ELF-1 (cell line): ENCODE measurements at regions not wholly inside any gene's neighbourhood (a gene's known extent, or its start where the extent isn't known, plus 50 kb on each side); places are given as distances from the start of the nearest gene placed in this dataset.

Experiments used
- DNase-seq: peaks from one replicate; pipeline ENCODE4 v3.0.0-alpha.2; 2016; ENCODE audit warnings: low read depth, low spot score

DNA sequence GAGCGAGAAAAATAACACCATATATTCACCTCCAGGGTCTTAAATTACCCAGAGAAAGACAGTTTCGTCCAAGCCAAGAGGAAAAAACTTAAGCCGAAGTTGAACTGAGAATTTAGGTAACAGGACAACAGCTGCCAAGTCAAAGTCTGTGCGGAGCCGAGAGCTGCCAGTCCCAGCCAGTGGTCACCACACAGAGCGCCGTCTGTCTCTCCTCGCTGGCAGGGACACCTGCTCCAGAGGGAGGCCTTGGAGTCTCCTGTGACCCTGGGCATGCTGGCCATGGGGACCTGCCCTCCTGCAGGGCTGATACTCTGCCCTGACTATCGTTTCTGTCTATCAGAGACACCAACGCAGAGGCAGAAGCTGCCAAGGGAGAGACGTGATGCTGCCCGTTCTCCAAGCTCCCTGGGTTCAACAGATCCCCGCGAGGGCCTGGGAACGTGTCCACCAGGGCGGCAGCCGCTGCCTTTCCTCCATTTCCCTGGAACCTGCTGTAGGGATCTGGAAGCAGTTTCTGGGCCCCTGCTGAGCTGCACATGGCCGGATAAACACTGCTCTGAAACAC, 341.3 kb downstream of the SMOC2 start:
- DNase-seq, result no peak

DNA sequence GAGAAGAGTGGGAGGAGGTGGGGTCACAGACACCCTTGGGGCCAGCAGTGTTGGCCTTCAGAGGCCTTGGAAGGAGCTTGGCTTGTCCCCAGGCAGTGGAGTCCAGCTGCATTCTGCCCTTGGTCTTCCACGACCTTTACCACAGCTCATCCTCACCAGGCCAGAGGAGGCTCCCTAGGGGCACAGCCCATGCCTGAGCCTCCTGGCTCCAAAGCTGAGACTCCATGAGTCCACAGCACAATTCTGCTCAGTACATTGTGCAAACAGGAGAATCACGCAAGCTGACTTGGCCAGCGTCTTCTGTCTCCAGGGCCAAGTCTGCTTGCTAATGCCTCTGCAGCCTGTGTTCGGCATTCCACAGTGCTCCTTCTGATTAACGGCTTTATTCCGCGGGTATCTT, 337.2 kb downstream of the SMOC2 start:
- no peak for DNase-seq

DNA sequence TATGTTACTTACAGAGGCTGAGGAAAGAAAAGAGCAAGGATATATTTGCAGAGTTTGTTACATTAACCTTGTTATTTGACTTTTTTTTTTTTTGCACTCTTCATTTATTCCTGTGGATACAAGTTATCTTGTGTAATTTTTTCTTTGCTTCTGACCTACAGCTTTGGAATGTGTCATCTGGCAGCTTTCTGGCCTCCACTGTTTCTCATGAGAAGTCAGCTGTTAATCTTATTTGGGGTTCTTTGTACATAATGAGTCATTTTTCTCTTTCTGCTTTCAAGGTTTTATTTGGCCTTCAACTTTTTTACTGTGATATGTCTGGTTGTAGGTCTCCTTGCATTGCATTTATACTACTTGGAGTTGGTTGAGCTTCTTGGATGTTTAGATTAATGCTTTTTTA, 333.4 kb downstream of the SMOC2 start:
- no peak for DNase-seq

DNA sequence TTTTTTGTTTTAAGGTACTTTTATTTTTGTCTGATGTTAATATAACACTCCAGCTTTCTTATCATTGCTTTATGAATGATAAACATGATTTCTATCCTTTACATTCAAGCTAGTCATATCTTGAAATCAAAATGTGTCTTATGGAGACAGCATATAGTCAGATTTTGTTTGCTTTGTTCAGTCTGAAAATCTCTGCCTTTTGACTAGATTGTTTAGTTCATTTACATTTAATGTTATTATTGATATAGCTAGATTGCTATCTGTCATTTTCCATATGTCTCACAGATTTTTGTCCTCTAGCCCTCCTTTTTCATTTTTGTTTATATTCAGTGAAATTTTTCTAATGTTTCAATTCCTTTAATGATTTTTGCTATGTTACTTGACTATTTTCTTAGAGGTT, 332.8 kb downstream of the SMOC2 start:
- no peak for DNase-seq

DNA sequence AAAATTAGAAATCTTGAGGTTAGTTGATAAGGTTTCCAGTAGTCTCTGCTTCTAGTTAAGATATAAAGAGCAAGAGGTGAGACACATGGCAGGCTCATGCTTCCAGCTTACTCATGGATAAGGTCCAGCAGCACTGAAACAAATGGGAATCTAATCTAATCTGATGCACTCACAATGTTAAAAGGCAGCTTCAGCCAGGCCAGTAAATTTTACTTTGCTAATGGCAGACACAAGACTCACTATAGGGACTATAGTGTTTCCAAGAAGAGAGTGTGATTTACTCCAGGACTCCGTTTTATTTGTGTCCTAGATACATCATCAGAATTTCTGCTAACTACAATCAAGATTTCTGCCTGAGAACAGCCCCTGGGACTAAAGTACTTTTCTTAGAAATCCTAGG, 324.8 kb downstream of the SMOC2 start:
- no peak for DNase-seq

DNA sequence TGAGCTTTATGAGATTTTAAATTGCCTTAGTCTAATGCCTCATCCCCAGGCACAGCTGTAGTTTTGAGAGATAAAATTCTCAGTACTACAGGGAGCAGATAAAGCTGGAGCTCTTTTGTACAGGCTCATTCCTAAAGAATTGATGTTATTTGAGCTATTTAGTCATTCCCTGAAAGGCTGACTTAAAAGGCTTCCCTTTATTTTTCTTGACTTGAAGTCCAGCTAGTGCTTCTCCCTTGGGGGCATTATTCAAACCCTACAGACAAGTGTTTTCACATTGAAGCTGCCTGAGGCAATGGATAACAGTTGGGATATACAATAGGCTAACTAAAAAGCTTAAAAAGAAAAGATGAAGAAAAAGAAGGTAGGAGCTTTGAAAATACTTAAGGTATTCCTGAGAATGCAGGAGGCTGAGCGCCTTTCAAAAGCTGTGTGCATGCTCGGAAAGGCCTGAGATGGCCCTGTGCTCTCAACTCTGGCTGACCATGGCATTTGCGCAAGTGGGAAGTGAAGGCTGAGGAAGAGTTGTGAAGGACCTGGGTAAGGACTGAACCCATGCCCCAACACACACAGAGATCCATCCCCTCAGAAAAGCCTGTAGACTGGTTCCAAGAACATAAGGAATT, 315.1 kb downstream of the SMOC2 start:
- DNase-seq, result peak; percentile 84

DNA sequence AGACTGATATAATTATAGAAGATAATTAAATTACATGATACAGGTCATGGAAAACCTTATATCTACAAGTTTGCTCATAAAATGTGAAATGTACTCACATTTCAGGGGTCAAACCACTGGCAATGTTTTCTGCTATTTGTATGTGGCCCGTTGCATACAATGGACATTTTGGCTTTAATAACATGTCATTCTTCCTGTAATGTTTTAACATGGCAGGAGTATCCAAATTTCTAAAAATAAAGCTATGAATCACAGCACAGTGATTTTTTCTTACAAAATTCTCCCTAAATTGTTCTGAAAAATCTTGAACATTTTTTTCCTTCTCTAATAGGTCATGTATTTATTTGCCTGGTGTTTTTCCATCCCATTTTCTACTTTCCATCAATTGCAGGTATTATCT, 305.7 kb downstream of the SMOC2 start:
- no peak for DNase-seq

DNA sequence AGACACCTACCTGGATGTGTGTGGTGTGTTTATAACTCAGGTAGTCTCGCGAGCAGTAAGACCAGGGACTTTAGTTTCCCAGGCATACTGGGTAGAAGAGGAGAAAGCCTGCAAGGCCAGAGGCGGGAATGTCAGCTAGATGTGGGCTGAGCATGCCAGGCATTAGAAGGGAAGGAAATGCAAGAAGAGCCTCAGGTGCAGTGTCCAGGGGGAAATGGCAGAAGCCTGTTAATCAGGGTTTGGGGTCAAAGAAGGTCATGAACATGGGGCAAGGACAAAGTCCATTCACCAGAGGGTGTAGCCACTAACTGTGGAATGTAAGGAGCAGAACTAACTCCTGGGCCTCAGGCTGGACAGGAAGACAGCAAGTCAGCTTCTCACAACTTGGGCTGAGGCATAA, 305.0 kb downstream of the SMOC2 start:
- peak; percentile 81 for DNase-seq

DNA sequence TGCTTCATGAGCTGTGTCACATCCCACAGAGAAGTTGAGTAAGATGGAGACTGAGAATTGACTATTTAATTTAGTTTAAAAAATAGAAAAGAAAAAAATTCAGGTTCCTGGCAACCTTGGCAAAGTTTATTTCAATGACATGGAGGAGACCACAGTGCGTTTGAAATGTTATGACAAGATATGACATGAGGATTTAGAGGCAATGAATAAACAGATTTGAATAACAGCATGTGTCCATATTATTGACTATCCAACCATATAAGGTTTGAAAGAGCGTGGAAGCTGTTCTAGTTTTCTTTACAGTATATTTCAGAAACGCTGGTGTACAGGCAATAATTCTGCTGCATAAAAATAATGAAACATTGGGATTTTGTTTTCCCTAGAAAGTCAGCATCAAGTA, 303.9 kb downstream of the SMOC2 start:
- no peak for DNase-seq

DNA sequence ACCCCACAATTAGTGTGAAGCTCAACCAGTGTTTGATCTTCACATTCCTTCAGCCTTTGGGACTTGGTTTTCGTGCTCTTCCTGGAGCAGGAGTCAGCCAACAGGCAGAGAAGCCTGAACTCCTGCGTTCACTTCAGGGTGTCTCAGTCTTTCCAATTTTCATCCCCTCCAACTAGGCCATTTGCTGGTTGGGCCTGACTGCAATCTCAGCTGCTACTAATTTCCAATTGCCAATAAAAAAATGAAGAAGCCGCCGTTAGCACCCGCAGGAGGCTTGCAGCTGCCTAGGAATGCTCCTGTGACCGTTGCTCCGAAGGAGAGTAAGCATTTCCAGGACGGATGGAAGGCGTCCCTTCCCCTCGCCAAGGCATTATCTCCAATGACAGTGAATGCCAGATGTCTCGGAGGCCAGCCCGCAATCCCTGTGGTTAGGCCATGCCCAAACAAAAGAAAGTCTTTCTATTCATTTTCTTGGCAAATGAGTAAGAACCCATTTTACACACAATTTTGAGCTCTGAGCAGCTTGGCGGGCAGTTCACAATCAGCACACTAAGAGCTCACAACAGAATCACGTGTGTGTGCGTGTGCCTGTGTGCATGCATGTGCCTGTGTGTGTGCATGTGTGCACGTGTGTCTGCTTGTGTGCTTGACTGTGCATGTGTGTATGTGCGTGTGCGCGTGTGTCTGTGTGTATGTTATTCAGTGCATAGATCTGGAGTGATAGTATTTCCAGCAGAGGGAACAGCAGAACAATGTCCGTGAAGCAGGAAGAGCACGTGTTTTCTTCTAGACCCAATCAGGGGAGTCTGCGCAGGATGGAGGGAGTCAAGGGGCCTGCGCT, 301.2 kb downstream of the SMOC2 start:
- no peak for DNase-seq

DNA sequence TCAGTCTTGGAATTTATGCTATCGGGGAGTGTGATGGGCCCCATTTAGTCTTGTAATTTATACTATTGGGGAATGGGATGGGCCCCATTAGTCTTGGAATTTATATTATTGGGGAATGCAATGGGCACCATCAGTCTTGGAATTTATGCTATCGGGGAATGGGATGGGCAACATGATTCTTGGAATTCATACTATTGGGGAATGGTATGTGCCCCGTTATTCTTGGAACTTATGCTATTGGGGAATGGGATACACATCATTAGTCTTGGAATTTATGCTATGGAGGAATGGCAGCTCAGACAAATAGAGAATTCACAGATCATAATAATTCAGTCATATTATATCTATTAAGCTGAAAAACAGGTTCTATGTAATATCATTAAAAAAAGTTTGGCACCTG, 300.3 kb downstream of the SMOC2 start:
- no peak for DNase-seq

DNA sequence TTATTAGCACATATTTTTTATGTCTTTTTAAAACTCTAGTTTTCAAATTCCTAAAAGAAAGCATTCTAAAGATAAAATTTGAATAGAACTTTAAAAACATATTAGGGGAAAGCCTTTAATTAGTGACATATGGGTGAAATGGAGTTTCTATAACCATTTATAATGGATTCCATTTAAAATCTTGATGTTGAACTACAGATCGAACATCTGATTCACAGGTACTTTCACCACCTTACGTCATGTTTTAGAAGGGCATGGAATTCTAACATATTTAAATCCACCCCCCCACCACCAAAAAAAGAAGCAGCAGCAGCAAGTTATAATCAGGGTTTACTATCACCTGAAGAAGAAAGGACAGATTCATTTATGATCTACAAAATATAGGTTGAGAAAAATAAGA, 298.4 kb downstream of the SMOC2 start:
- no peak for DNase-seq

DNA sequence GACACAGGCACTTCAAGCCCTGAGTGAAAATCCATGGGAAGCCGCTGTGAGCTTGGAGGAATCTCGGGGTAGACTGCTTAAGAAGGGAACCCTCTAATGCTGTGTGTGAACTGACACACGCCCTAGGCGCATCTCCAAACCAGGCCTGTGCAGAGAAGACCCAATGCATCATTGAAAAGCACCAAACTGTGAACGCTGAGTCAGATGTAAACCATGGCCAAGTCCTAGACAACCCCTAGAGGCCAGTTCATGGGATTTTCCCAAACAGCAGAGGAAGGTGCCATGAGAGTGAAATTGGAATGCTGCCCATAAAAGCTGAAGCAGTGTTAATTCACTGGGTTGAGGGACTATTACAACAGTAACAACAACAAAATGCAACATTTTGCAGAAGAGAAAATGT, 296.5 kb downstream of the SMOC2 start:
- DNase-seq, result no peak

DNA sequence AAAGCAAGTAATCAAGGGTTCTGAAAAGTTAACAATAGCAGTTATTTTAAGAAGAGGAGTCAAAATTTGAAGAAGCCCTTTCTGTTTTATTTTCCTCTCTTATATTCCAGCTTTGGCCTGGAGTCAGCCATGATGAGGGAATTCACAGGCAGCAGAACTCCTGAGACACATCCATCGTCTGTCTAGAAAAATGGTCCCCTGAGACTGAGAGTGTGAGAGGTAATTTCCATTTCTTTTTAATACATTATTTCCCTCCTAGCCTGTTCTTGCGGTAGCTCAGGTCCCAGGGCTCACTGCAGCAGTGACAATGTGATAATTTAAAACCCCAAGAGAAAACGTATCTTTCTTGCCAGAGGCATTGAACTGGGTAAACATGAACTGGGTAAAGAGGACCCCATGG, 296.0 kb downstream of the SMOC2 start:
- DNase-seq, result no peak

DNA sequence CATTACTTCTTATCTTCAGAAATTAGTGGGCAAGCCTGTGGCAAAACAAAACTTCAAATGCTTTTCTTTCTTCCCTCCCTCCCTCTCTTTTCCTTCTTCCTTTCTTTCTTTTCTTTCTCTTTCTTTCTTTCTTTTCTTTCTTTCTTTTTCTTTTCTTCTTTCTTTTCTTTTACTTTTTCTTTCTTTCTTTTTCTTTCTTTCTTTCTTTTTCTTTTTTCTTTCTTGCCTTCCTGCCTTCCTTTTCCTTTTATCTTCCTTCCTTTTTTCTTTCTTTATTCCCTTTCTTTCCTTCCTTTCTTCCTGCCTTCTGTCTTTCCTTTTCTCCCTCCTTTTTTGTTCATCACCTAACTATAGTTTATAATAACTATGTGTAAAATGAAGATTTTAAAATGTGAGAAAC, 295.1 kb downstream of the SMOC2 start:
- DNase-seq, result no peak

DNA sequence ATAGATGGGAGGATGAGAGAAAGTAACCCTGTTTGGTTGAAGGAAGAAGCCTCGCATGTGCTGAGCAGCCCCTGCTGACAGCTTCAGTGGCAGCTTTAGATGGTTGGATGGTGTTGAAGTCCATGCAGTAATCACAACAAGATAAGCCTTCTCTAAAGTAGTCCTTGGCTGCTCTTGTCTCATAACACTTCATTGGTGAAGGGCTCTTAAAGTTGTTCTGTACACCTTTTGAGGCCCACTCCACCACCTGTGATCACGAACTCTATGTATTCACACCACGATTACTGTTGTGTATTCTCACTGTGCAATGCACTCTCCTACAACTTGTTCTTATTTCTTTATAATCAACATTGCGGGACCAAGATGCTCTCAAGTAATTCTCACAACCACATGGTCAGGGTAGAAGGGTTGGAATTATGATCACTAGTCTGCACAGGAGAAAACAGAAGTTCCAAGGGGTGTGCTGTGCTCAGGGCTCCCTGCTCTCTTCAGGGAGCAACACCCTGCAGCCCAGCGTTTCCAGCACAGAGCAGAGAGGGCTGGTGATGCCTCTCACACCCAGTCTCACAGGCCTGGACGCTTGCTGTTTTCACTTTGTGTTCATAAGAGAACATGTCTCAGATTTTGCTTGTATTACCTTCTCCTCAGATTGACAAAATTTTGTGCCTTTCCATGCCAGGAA, 294.4 kb downstream of the SMOC2 start:
- no peak for DNase-seq

DNA sequence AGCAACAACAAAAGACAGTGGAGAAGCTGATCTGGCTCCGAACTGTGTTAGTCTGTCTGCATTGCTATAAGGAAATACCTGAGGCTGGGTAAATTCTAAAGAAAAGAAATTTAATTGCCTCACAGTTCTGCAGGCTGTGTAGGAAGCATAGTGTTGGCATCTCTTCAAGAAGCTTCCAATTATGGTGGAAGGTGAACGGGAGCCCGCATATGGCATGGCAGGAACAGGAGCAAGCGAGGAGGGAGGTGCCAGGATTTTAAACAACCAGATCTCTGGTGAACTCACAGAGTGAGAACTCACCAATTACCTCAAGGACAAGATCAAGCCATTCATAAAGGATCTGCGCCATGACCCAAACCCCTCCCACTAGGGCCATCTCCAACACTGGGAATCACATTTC, 293.5 kb downstream of the SMOC2 start:
- no peak for DNase-seq

DNA sequence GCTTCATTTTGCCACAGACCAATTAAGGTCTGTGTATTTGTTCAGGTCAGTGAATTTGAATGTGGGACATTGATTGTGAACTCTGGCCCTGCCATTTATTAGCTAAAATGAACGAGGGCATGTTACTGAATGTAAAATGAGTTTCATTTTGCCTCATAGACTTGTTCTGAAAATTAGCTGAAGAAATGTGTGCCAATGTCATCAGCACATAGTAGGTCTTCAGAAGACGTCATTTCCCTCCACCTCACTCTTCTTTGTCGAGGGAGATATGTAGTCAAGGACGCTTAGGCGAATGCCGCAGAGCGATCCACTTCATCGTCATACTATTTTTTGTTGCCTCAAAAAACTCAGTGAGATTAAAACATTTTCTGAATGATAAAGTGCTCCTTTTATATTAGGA, 291.7 kb downstream of the SMOC2 start:
- no peak for DNase-seq

DNA sequence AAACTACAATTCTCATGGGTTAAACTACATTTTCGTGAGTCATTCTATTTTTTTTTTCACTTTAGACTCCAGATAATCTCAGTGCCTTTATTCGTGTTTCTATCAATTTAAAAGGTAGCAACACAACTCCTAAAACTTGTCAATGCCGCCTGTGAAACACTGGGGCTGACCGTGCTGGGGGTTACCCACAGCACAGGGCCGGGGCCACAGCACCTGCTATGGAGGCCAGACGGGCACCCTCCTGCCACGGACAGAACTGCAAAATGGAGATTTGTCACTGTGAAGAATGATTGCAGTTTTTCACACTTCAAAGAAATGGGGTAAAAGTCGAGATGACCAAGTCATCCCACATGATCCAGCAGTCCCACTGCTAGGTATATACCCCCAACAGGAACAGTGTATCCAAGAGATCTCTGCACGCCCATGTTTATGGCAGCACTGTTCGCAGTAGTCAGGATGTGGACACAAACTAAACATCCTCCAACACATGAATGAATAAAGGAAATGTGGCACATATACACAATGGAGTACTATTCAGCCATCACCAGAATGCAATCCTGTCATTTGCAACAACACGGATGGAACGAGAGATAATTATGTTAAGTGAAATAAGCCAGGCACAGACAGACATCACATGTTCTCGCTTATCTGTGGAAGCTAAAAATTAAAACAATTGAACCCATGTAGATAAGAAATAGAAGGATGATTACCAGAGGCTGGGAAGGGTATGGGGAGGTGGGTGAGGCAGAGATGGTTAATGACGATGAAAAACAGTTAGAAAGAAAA, 290.1 kb downstream of the SMOC2 start:
- no peak for DNase-seq

DNA sequence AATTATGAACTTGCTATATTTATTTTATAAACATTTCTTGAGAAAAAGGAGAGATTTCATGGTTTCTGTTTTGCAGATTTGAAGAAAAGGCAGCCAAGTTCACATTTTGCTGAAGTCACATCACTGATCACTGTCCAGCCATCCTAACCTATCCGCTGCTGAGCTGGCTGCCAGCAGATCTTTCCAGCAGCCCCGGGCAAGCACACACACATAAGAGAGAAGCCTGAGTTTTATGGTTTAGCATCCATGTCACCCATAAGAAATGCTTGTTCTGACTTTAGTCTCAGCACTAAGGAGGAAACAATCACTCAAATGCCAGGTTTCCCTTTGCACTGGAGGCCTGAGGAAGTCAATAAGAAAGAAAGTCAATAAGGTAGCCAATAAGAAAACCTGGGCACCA, 287.1 kb downstream of the SMOC2 start:
- no peak for DNase-seq

DNA sequence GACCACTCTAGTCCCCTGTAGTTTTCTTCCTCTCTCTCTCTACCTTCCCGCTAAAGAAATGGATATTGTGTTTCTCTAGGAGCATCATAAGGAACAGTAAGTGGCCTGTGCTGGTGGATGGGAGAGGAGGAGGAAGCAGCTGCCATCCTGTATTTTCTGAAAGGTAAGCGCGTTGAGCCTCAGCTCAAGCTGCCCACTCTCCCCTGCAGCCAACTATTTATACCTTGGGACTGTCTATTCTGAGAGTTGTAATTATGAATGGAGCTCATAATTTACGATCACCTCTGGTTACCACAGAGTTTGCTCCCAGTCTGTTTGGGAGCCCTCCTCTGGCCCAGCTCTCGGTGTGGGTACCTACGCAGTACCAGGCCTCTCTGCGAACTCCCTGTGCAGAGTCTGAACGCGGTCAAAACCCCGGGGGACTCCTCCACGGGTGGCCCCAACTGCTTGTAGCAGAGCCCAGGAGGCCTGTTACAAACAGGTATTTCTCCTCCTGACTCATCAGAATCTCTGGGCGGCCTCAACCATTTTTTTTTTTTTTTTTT, 285.4 kb downstream of the SMOC2 start:
- no peak for DNase-seq

DNA sequence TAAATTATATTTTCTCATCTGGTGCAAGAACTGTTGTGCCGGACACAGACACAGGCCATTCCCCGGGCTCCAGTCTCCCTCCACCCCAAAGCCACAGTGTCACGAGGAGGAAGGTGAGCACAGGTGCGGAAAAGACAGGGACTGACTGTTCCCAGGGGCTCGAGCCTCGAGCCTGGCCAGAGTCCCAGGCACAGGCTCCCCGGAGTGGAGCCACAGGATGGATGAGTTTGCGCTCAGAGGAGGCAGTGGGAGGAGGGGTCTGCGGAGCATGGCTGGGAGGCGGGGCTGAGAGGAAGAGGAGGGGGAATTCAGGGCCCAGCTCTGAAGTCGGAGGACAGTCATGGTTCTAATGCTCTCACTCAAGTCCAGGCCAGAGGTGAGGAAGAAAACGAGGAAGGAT, 284.8 kb downstream of the SMOC2 start:
- no peak for DNase-seq
